Myocyte (in vitro differentiated cells): ENCODE measurements at regions not wholly inside any gene's neighbourhood (a gene's known extent, or its start where the extent isn't known, plus 50 kb on each side); places are given as distances from the start of the nearest gene placed in this dataset.
A peak's percentile ranks its signal among the peaks of the same experiment; 100 is the strongest.
"Not testable (repeated sequence)": the region's sequence is repeated elsewhere in the genome, so short reads cannot be mapped to it uniquely, and the experiment has no call there.

ENCODE experiments used
- DNase-seq: peaks from one replicate; pipeline ENCODE4 v3.0.0-alpha.2; 2012; ENCODE audit warnings: low read depth

DNA sequence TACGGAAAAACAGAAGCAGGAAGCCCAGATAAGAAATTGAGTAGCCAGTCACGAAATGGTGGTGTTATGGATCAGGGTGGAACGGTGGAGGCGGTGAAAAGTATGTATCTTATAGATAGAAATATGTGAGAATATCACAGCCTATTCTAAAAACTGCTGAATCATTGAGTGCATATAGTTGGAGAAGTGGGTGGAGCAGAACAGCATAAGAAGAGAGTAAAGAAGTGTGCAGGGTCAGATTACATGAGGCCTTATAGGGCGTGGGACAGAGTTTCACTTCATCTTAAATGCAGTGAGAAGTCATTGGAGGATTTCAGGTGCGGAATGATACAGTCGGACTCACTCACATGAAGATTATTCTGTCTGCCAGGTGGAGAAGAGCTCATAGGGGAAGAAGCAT, 293.1 kb downstream of the TRIML1 start:
- DNase-seq: no peak

DNA sequence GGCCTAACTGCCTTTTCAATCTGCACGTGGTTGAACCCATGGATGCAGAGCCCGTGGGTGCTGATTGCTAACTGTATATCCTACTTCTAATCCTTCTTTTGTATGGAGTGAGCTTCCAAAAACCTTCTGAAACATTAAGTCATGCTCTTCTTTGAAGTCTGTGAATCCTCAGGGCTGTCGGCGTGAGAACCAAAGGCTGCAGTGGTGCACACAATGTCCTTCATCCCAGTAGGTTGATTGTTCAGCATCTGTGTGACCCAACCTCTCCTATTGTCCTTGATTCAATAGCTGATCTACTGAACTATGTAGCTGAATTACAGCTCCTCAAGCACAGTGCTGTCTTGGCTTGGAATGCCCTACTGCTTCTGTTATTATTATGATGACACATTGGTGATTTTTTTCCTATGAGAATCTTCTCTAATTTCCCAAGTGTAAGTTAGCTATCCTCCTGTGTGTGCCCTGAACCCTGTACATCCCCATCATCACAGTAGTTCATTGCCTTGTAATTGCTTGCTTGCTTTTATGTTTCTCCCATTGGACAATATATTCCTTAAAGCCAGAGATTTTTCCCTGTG, 294.6 kb downstream of the TRIML1 start:
- no peak for DNase-seq

DNA sequence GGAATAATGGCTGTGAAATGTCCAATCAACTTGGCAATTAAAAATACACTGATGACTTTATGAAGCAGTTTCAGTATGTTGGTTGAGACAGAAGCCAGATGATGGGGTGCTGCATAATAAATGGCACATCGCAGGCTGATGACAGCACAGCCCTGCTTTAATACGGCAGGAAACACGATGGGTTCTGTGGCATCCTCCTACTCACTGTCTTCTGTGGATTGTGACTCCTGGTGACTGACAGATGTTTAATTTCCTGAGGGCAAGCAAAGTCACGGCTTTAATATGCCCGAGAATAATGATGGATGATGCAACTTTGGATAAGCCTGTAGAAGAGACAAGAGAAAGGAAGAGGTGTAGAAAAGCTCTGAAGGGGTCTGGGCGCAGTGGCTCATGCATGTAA, 295.4 kb downstream of the TRIML1 start:
- DNase-seq: no peak

DNA sequence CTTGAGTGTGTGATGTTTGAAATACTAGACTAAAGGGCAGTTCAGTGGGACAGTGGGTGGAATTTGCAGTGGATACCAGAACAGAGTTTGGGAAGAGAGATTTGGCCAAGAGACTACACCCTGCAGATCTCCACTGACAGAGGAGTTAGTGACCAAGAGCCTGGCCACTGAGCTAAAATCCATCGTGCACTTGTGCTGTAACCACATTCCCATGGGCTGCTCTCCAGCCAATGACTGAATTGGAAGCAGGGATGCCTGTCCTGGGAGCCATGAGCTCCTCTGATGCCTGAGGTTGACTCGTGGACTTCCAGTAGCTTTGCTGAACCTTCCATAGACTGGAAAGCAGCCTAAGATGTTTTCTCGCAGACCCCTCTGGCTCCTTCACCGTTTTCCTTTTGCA, 296.1 kb downstream of the TRIML1 start:
- DNase-seq: no peak

DNA sequence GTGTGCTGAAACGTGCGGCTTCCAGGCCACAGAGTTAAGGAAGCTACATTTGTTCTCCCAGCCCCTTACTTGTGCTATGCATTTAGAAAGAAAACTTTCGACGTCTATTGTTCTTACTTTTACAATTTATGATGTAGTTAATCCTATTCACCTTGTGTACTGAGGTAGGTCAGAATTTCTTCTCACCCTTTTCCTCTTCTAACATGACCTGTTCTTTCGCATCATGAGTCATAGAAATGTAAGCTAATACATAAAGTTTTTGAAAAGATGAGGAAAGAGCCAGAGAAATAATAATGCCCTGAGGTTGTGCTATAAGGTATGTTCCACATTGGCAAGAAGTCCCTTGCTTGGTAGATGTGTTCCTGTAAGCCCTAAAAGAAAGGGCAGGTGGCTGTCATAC, 298.3 kb downstream of the TRIML1 start:
- no peak for DNase-seq

DNA sequence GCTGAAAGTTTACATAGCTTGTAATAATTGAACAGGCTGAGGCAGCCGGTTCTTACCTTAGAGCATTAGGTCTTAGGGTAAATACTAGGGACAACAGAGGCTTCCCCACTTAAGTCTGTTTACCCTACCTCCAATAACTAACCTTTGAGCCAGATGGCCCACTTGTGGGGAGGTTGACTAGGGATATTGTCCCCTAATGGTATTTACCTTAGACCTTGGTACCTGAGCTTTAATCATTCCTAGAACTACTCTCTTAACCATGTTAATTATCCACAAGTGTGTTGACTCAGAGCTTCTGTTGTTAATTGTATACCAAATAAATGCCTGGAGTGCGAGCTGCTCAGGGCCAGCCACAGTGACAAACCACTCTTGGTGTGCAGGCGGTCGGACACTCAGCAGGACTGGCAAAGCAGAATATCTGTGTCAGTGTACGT, 299.2 kb downstream of the TRIML1 start:
- not testable (repeated sequence) for DNase-seq

DNA sequence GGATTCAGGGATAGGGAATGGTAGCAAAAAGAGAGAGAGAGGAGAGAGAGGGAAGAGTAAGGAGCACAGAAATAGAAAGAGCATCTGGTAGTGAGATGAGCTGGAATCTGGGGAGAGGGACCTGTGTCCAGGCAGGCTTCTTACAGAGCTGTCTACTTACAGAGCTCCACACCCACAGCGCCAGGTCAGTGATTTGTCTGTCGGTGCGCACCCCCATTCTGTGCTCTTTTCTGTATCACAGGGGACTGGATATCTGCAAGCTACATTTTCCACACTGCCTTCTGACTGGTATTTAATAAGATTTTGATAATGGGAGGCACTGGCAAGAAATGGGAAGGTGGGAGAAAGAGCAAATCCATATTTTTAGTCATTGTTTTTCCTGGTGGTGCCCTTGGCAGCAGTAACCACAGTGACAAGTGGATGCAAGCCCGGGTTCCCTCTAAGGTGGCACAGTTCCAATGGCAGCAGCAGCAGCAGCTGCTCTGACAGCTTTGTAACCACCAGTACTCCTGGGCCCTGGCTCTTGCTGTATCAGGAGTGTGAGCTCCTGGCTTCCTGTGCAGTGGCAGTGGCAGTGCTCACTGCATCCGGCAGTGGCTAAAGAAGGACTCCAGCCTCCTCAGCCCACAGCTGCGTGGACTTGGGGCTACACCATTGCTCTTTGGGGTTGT, 300.5 kb downstream of the TRIML1 start:
- DNase-seq: peak; percentile 37

DNA sequence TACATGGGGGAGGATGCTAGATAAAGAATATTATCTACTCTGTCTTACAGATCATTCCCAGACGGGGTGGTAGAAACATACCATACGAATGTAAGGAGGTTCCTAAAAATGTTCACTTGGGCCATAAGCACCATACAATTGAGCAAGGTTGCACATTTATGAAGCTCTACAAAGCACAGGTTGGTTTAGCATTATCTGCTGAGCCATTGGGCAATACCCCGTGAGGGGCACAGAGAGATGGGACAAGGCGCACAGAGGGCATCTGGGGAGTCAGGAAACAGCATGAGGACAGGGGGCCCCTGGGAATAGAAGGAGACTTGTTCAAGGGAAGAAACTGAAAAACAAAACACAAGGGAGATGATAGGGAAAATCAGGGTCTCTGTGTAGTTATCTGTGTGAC, 305.3 kb downstream of the TRIML1 start:
- DNase-seq: no peak

DNA sequence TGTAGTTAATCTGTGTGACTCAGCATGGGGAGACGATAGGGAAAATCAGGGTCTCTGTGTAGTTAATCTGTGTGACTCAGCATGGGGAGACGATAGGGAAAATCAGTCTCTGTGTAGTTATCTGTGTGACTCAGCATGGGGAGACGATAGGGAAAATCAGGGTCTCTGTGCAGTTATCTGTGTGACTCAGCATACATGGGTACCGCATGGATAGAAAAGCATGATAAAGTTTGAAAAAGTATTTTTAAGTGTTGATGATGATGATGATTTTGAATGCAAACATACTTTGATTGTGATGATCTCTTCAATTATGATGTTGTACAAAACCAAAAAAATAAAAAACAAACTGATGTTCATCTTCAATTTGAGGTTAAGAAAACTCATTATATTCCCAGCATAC, 309.8 kb downstream of the TRIML1 start:
- not testable (repeated sequence) for DNase-seq

DNA sequence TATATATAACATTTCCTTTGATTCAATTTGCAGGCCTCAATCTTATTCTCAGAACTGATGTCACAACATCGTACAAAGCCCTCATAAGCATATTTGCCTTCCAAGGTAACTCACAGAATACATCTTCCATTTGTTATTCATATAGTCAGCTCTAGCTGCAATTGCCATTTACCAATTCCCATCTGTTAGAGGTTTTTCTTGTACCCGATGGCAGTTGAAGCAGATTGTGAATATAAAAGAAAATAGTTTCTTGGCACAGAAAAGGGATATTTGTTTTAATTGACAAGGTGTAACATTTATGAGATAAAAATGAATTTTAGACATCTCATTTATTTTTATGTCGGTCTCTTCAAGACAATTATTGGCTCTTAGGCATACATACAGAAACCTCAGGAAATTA, 311.3 kb downstream of the TRIML1 start:
- DNase-seq: no peak

DNA sequence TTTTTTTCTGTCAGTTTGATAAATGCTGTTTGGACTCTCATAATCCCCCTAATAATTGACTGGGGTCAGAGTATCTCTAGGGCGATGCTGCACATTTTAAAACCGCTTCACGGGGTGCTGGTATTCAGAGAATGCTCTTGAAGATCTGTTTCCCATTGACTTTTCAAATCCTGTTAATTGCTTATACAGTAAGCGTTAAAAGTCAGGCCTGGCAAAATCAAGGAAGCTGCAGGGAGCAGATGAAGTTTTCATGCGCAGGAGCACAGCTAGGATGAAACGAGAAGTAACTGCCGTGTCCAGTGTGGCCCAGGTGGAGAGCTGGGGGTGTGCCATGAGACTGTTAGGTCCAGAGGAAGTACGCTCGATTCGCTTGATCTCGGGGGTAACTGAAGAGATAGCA, 312.9 kb downstream of the TRIML1 start:
- no peak for DNase-seq

DNA sequence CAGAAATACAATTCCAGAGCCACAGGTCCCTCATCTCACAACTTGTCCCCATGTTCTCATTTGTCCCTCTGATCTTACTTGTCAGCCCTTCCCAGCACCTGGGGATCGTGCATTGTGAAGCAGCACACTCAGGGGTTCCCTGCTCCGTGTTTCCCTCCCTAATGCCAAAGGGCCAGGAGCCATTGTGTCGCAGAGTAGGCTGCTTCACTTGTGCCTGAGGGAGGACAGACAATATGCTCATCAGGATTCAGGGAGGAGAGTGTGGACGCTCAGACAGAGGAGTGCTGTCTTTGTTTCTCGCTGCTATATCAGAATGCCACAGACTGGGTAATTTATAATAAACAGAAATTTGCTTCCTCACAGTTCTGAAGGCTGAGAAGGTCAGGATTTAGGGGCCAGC, 315.3 kb downstream of the TRIML1 start:
- no peak for DNase-seq

DNA sequence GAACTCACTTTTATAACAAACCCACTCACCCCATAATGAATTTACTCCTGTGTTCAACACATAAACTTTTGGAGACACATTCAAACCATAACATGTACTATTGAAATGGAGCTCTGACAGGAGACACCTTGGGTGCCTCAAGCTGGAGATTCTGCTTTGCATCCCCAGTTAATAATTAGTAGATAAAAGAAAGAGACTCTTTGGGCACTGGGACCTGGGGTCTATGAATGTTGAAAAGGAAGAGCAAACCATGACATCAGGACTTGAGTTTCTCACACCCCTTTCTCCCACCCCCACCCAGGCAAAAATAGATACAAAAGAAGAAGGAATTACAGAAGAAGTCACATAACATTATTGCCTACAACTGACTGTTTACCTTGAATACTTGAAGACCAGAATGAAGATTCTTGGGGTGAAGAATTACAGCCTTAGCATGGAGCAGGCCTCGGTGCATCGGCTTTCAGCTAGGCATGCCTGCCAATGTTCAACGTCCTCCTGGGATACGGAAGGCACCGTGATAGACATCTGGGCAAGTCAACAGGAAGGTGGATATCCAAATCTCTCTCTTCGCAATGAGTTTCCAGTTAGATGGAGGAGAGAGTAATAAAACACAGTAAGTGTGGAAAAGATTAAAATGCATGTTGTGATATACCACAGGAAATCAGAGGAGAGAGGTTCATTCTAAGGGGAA, 316.0 kb downstream of the TRIML1 start:
- DNase-seq: no peak

DNA sequence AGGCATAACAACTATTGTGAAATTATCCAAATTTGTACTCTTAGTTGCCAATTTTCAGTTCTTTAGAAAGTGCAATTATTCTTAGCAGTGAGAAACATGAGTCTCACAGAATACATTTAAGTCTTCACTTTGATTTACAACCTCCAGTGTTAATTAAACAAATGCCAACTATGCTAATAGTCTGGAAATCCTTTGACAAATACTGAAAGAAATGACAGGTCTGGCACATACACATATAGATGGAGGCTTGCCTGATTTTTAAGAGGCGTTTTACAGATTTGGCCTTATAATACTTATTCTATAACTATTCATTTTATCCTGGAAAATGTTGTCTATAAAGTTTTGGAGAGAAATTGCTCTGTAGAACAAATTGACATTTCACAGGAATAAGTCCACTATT, 320.1 kb downstream of the TRIML1 start:
- DNase-seq: no peak

DNA sequence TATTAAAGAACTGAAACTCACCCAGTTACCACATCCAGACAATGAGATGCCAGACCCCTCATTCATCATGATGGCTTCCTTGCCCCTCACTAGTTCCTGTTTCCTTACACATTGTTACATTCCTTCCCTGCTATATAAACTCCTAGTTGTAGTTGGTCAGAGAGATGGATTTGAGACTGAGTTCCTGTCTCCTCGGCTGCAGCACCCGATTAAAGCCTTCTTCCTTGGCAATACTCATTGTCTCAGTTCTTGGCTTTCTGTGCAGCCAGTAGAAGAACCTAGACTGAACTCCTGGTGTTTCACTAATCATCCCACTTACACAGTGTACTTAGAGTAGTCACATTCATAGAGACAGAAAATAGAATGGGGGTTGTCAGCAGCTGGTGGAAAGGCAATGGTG, 324.7 kb downstream of the TRIML1 start:
- no peak for DNase-seq

DNA sequence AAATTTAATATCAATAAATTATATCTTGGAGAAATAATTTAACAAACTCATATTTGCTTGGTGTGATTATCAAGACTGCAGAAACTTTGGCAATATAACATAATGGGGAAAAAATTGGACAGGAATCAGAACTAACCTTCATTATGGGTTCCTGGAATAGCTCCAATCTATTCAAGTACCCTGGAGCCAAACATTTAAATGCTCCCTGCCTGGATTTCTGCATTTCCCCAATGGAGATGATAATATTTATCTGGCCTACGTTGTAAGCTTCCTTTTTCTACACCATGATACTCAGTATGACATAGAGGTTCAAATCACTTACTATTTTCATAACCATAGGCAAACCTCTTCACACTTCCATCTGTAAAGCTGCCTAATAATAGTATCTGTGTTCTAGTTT, 326.8 kb downstream of the TRIML1 start:
- DNase-seq: no peak

DNA sequence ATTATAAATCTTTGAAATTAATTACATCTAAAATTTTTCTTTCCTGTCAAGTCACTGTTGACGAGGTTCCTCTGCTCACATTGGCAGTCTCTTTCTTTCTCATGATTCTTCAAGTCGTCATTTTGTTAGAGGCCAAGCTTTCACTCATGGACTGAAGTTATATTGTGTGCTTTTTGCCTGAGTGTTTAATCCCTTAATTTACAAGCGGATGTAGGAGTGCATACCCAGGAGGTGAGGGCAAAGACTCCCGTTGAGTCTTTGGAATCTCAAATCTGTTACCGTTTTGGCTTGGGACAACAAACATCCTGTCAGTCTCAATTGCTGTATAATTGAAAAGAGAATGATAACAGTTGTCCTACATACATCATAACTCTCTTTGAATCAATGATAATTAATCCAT, 345.0 kb downstream of the TRIML1 start:
- DNase-seq: no peak

DNA sequence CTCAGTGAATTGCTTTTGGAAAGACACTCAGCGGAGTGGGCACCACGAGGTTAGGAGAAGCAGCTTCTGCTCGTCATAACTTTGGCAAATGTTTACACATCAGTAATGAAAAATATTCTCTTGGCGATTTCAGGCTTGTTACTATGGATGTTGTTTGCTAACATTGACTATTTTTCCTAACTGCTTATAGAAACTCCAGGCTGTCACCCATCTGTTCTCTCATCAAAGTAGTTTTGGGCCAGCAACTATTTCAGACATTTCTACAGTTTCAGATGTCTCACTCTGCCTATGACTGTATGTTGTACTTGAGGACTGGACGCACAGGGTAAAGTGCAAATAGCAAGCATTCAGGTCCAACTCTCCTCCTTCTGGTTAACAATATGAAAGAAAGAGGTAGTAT, 346.7 kb downstream of the TRIML1 start:
- DNase-seq: no peak

DNA sequence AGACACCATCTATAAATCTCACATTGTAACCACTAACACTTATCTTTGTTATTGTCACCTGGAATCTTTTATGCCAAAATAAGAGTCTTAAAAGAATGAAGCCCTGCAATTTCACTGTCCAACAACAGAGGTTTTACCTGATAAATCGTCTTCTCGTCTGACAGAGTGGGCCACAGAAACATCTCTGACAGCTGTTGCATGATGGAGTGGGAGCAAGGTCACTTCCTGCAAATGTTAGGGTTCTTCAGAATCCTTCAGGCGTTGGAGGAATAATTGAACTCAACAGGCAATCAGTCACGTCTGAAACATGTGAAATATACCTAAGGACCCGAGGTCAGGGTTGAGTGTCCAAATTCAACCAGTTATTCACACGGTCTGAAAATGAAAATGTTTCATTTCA, 353.6 kb downstream of the TRIML1 start:
- DNase-seq: no peak

DNA sequence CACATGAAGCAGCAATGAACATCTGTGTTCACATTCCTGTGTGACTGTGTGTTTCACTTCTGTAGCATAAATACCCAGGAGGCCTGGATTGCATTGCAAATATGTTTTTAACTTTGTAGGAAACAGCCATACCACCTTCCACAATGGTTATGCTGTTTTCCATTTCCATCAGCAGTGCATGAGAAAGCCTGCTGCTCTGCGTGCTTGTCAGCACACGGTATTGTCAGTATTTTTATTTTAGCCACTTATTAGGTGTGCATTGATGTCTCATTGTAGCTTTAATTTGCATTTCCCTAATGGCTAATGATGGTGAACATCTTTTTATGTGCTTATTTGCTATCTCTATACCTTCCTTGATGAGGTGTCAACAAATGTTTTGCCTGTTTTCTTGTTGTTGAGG, 355.9 kb downstream of the TRIML1 start:
- no peak for DNase-seq

DNA sequence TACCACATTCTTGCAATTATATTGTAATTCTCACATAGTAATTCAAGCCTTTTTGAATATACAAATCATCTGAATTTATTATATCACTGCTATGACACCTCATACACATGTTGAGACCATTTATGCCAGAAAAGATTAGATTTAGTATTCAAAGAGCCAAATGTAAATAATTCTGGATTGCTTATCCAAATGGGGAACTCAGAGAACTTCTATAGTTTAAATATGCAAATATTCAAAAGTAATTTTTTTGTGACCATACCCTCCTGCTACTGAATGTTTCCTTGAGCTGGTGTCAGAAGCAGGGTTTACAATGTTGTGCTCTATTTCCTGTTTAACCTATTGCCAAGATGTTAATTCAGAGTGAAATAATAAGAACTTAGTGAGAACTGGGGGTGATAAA, 372.2 kb downstream of the TRIML1 start:
- no peak for DNase-seq

DNA sequence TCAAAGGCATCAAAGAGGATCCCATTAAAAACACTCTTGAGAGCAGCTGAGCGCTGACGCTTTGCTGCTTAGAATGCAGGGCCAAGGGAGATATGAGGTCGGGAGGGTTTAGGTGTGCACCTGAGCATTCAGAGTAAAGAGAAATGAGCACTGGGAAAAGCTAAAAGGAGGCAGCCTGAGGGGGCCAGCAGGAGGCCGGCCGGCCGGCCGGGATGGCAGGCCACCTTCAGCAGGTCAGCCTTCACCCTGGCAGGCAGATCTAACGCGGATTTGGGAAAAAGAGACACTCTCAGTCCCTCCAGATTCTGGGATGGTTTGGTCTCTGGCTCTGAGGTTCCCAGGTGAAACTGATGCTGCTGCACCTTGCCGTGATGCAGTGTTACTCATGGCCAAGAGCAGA, 393.5 kb downstream of the TRIML1 start:
- DNase-seq: no peak

DNA sequence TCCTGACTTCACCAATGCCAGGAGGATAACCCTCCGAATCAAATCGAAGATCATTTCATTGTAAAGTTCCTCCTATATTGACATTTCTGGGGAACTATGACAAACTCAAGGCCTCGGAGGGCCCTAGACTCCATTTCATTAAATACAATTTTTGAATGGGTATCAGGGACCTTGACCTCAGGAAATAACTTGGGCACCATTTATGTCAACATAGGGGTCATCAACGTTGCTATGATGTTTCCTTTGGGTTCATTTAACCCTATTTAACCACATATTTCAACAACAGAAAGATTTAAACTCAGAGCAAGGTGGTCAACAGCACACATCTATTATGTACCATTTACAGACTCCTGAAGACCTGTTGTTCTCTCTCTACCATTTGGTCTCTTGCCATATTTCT, 395.1 kb downstream of the TRIML1 start:
- no peak for DNase-seq
